ENCODE measurements at regions not wholly inside any gene's neighbourhood (a gene's known extent, or its start where the extent isn't known, plus 50 kb on each side); places are given as distances from the start of the nearest gene placed in this dataset.

GRCh38 chr17:33944826-33945225 is 310.3 kb upstream of the CCL2 start:
- H3K9ac ChIP-seq (ENCODE audit: insufficient read depth, low read depth, low read length) = no peak overlapping the region
- FAIRE-seq = no peak
- DNase-seq (ENCODE audit: low spot score) = no peak
- TF ChIP-seq ZHX2 (IDR thresholded peaks at IDR 0.05; ENCODE audit: low read depth) = no peak
- no peak for TF ChIP-seq ZHX2 (CRISPR knock-in tag; IDR thresholded peaks at IDR 0.05; ENCODE audit: borderline replicate concordance)
- TF ChIP-seq HMG20B (CRISPR knock-in tag; conservative IDR thresholded peaks at IDR 0.05) = no peak
- no peak for TF ChIP-seq SP140L (CRISPR knock-in tag; IDR thresholded peaks at IDR 0.05; ENCODE audit: borderline replicate concordance)
- TF ChIP-seq ZNF558 (CRISPR knock-in tag; IDR thresholded peaks at IDR 0.05; ENCODE audit: borderline replicate concordance) = no peak
- TF ChIP-seq ZBTB8A (CRISPR knock-in tag; IDR thresholded peaks at IDR 0.05; ENCODE audit: borderline replicate concordance, low read depth) = no peak
- no peak for TF ChIP-seq ZNF570 (CRISPR knock-in tag; IDR thresholded peaks at IDR 0.05; ENCODE audit: borderline replicate concordance)
- ChIA-PET CTCF (ENCODE audit: low intra/inter-chr PET ratio, low total read pairs) (no interaction called here), POLR2A (no interaction called here)
- no peak overlapping the region for H2AFZ ChIP-seq (ENCODE audit: low read length)
- H3K4me3 ChIP-seq (replicated peaks in 1 of 3; ENCODE audit: insufficient read depth in 1 of 3, low read depth in 2 of 3, low read length in 3 of 3) = no peak overlapping the region
- WGBS (ENCODE audit: low lambda C conversion rate) = 0% methylated on average over 1 of the region's 2 CpGs
- H3K9me3 ChIP-seq (ENCODE audit: low read length) = no peaks in the 10 kb centered on the region
- no peaks in the 10 kb centered on the region for H4K20me1 ChIP-seq (ENCODE audit: insufficient read depth, low read length)
- no peaks in the 10 kb centered on the region for H3K27me3 ChIP-seq (ENCODE audit: control insufficient read depth in 1 of 2, insufficient read depth in 2 of 2, low read length in 2 of 2)
- in situ Hi-C loops (cut with HindIII; ENCODE audit: extremely low pct_ligation_motif_present, low pct_unique_long_range_greater_than_20kb) (loop anchor here (10.0 kb wide), 1 partner anchor 170 kb away; no protein-coding TSS in a partner anchor), intact Hi-C loops (cut with micrococcal nuclease; ENCODE audit: unreplicated experiment) (no loop called here)
- no peaks in the 10 kb centered on the region for H3K4me1 ChIP-seq (ENCODE audit: insufficient read depth, low read length)
- no peak overlapping the region for H3K4me2 ChIP-seq (ENCODE audit: low read depth, low read length)
- H3K36me3 ChIP-seq (replicated peaks in 1 of 2; ENCODE audit: control insufficient read depth in 1 of 2, insufficient read depth in 2 of 2, low read length in 2 of 2) = no peaks in the 10 kb centered on the region
- BruUV-seq (replicated peaks) = no TSS peak
- H3K79me2 ChIP-seq (ENCODE audit: insufficient read depth, low read length) = no peaks in the 10 kb centered on the region
- no peak overlapping the region for H3K27ac ChIP-seq (ENCODE audit: extremely low read length, insufficient read depth, low read length)
- no peak for ATAC-seq

All from HepG2 (cell line).